IPS-18a (cell line): ENCODE measurements at regions not wholly inside any gene's neighbourhood (a gene's known extent, or its start where the extent isn't known, plus 50 kb on each side); places are given as distances from the start of the nearest gene placed in this dataset.

Experiments
- H3K27ac ChIP-seq: one replicate; pipeline ENCODE4 v1.5.1; 2013; ENCODE audit warnings: low read length
- H3K27me3 ChIP-seq: one replicate; pipeline ENCODE4 v1.6.1; 2013; ENCODE audit warnings: mild to moderate bottlenecking, low read length; ENCODE audit not compliant: control insufficient read depth, insufficient read depth
- H3K36me3 ChIP-seq: one replicate; pipeline ENCODE4 v1.6.1; 2013; ENCODE audit warnings: low read depth, low read length; ENCODE audit not compliant: control insufficient read depth
- H3K4me1 ChIP-seq: one replicate; pipeline ENCODE4 v1.6.1; 2013; ENCODE audit warnings: low read depth, low read length; ENCODE audit not compliant: control insufficient read depth
- H3K4me3 ChIP-seq: one replicate; pipeline ENCODE4 v1.5.1; 2013; ENCODE audit warnings: low read length
- H3K9ac ChIP-seq: one replicate; pipeline ENCODE4 v1.6.1; 2013; ENCODE audit warnings: mild to moderate bottlenecking, low read length, moderate library complexity
- H3K9me3 ChIP-seq: one replicate; pipeline ENCODE4 v1.6.1; 2013; ENCODE audit warnings: low read depth, low read length; ENCODE audit not compliant: control insufficient read depth

- no peak overlapping the region for H3K9ac ChIP-seq
- H3K4me1 ChIP-seq: no peaks in the 10 kb centered on the region
- no peaks in the 10 kb centered on the region for H3K36me3 ChIP-seq
- H3K27ac ChIP-seq: no peak overlapping the region
- no peaks in the 10 kb centered on the region for H3K9me3 ChIP-seq
- H3K27me3 ChIP-seq: no peaks in the 10 kb centered on the region
- no peak overlapping the region for H3K4me3 ChIP-seq
Measured at GRCh38 chr20:60345106-60345505, 386.9 kb downstream of the CDH26 start.

- H3K27ac ChIP-seq: no peak overlapping the region
- H3K27me3 ChIP-seq: no peaks in the 10 kb centered on the region
Measured at GRCh38 chr20:60349418-60349817, 391.2 kb downstream of the CDH26 start.

GRCh38 chr20:60352017-60352416 lies 393.8 kb downstream of the CDH26 start:
- no peak overlapping the region for H3K27ac ChIP-seq
- H3K4me1 ChIP-seq: no peaks in the 10 kb centered on the region
- H3K4me3 ChIP-seq: no peak overlapping the region
- H3K9me3 ChIP-seq: no peaks in the 10 kb centered on the region
- H3K27me3 ChIP-seq: no peaks in the 10 kb centered on the region
- H3K9ac ChIP-seq: no peak overlapping the region
- no peaks in the 10 kb centered on the region for H3K36me3 ChIP-seq

More at GRCh38 chr20:60349418-60349817, 391.2 kb downstream of the CDH26 start:
- Histone ChIP-seq H3K9ac (no peak overlapping the region), H3K9me3 (no peaks in the 10 kb centered on the region), H3K36me3 (no peaks in the 10 kb centered on the region), H3K4me3 (no peak overlapping the region), H3K4me1 (no peaks in the 10 kb centered on the region)

GRCh38 chr20:60352596-60352995 lies 394.4 kb downstream of the CDH26 start:
- Histone ChIP-seq H3K27me3 (no peaks in the 10 kb centered on the region), H3K9me3 (no peaks in the 10 kb centered on the region), H3K4me3 (no peak overlapping the region), H3K4me1 (no peaks in the 10 kb centered on the region), H3K27ac (no peak overlapping the region), H3K9ac (no peak overlapping the region), H3K36me3 (no peaks in the 10 kb centered on the region)

DNA sequence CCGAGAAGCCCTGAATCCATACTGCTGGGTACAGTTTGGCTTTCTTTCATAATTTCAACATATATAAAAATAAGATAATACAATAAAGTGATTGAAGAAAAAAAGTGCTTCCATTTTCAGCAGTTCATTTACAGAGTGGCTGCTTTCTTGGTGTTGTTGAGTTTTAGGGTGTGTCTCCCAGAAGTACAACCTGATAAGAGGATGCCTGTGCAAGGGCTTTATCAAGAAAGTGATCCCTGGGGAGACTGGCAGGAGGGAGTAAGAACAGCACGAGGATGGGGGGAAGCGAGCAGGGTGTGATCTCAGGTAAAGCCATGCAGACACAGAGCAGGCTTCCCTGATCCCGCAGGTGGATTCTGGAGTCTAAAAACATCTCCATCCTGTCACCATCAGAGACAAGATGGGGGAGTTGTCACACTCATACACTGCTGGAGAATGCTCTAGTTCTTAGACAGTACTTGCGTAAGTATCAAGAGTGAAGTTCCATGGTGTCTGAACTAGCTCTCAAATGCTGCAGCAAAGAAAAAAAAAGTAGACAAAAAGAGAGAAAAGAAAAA lies 395.9 kb downstream of the CDH26 start:
- no peaks in the 10 kb centered on the region for H3K4me1 ChIP-seq
- no peaks in the 10 kb centered on the region for H3K27me3 ChIP-seq
- H3K4me3 ChIP-seq: no peak overlapping the region
- H3K9ac ChIP-seq: no peak overlapping the region
- no peak overlapping the region for H3K27ac ChIP-seq
- no peaks in the 10 kb centered on the region for H3K36me3 ChIP-seq
- no peaks in the 10 kb centered on the region for H3K9me3 ChIP-seq

DNA sequence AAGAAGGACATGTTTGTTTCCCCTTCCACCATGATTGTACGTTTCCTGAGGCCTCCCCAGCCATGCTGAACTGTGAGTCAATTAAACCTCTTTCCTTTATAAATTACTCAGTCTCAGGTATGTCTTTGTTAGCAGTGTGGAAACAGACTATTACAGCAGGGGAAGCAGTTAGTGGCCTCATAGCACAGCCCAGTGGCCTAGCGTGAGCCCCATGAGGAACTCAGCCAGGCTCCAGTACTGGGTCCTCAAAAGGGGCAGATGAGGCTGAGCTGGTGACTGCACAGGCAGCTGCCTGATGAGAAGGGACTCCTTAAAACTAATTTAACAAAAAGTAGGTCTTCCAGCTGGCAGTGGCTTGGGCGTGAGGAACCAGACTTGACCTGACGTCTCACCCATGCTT lies 399.9 kb downstream of the CDH26 start:
- Histone ChIP-seq H3K4me1 (no peaks in the 10 kb centered on the region), H3K9ac (no peak overlapping the region), H3K4me3 (no peak overlapping the region), H3K27ac (no peak overlapping the region), H3K9me3 (no peaks in the 10 kb centered on the region), H3K27me3 (no peaks in the 10 kb centered on the region), H3K36me3 (no peaks in the 10 kb centered on the region)

DNA sequence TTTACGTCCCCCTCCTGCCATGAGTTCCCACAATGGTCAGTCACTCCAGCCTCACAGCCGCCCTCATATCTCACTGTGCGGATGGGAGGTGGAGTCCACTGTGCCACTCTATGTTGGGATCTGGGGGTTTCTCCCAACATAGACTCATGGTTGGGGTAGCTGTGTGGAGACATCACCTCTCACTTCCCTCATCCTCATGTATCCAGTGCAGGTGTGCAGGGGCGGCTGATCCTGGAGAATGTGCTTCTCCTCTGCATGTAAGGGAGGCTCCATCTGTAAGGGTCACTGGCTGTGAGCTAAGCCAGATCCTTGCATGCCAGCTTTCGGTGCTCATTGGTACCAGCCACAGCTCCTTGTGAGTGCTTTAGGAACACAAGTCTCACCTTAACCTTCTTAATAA lies 400.8 kb downstream of the CDH26 start:
- Histone ChIP-seq H3K9ac (no peak overlapping the region), H3K36me3 (no peaks in the 10 kb centered on the region), H3K4me1 (no peaks in the 10 kb centered on the region), H3K9me3 (no peaks in the 10 kb centered on the region), H3K27ac (no peak overlapping the region), H3K27me3 (no peaks in the 10 kb centered on the region), H3K4me3 (no peak overlapping the region)

GRCh38 chr20:60361761-60362395 lies 403.7 kb downstream of the CDH26 start:
- H3K27me3 ChIP-seq: no peaks in the 10 kb centered on the region
- no peak overlapping the region for H3K27ac ChIP-seq
- no peak overlapping the region for H3K4me3 ChIP-seq
- no peaks in the 10 kb centered on the region for H3K36me3 ChIP-seq
- H3K9ac ChIP-seq: no peak overlapping the region
- no peaks in the 10 kb centered on the region for H3K9me3 ChIP-seq
- no peaks in the 10 kb centered on the region for H3K4me1 ChIP-seq

GRCh38 chr20:60362531-60362930 lies 404.3 kb downstream of the CDH26 start:
- H3K4me1 ChIP-seq: no peaks in the 10 kb centered on the region
- no peaks in the 10 kb centered on the region for H3K27me3 ChIP-seq
- no peaks in the 10 kb centered on the region for H3K9me3 ChIP-seq
- H3K27ac ChIP-seq: no peak overlapping the region
- no peaks in the 10 kb centered on the region for H3K36me3 ChIP-seq
- no peak overlapping the region for H3K4me3 ChIP-seq
- no peak overlapping the region for H3K9ac ChIP-seq

DNA sequence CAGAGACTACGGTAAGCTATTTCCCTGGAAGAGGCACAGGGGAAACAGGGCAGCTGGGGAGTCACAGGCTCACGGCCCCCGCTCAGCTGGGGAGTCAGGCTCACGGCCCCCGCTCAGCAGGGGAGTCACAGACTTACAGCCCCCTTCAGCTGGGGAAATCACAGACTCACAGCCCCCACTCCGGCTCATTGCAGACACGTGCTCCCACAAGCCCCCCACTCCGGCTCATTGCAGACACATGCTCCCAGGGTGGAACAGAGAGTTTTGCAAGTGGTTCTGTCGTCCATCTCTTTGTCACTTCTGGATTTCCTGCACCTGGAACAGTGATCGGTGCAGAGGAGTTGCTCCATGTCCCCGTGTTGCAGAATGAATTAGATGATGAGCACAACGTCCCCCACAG lies 405.5 kb downstream of the CDH26 start:
- Histone ChIP-seq H3K4me3 (no peak overlapping the region), H3K27ac (no peak overlapping the region), H3K36me3 (no peaks in the 10 kb centered on the region), H3K27me3 (no peaks in the 10 kb centered on the region), H3K9me3 (no peaks in the 10 kb centered on the region), H3K4me1 (no peaks in the 10 kb centered on the region), H3K9ac (no peak overlapping the region)

DNA sequence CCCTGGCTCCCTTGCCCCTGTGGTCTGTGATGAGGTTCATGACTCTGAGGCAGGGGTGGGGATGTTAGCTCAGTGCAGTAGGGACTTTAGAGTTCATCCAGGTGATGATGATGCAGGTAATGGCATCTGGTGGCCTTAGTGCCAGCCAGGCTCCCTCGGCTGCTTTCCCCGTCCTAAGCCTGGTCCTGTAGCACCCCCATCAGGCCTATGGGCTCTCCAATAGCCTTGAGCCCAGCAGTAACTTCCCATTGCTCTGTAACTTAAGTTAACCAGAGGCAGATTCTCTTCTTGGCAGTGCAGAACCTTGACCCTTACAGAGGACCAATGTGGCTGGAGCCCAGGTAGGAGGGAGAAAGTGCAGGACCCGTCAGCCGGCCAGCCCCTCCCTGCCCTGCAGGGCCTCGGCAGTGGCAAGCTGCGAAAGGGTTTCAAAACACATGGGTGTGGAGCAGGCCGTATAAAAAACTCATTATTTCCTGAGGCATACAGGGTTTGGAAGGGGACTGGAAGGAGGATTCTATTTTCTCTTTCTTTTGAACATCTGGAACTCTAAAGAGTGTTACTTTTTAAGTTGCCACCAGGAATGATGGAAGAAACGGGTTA lies 406.9 kb downstream of the CDH26 start:
- Histone ChIP-seq H3K36me3 (no peaks in the 10 kb centered on the region), H3K4me3 (no peak overlapping the region), H3K27ac (no peak overlapping the region), H3K4me1 (no peaks in the 10 kb centered on the region), H3K27me3 (no peaks in the 10 kb centered on the region), H3K9me3 (no peaks in the 10 kb centered on the region), H3K9ac (no peak overlapping the region)

DNA sequence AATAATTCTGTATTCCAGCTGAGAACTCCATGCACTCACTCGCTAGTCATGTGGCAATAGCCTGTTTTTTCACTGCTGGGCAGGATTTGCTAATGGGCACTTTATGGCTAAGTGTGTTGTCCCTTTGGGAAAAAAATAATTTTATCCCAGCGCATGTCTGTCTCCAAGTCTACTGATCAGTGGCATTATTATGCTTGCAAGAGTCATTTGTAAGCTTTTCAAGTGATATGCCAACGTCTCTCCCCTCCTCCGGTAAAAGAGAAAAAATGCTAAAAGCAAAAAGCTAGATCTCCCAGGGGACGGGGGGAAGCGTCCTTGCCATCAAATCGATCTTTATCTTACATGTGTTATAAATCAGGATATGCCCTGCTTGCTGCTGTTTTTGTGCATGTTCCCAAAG lies 407.7 kb downstream of the CDH26 start:
- no peak overlapping the region for H3K9ac ChIP-seq
- no peaks in the 10 kb centered on the region for H3K27me3 ChIP-seq
- H3K4me3 ChIP-seq: no peak overlapping the region
- H3K36me3 ChIP-seq: no peaks in the 10 kb centered on the region
- no peaks in the 10 kb centered on the region for H3K9me3 ChIP-seq
- H3K4me1 ChIP-seq: no peaks in the 10 kb centered on the region
- H3K27ac ChIP-seq: no peak overlapping the region
